ENCODE measurements at regions not wholly inside any gene's neighbourhood (a gene's known extent, or its start where the extent isn't known, plus 50 kb on each side); places are given as distances from the start of the nearest gene placed in this dataset.
"Not testable (repeated sequence)": the region's sequence is repeated elsewhere in the genome, so short reads cannot be mapped to it uniquely, and the experiment has no call there.

GRCh38 chr22:49006207-49007012, 821.3 kb downstream of the BRD1 start:
- Histone ChIP-seq H3K27ac (no peak overlapping the region), H3K27me3 (peaks cover 0 to 12% (median 0%) of the 10 kb centered on the region in 11 experiments; a peak in 4 of 22 replicates), H3K9ac (no peak overlapping the region), H3K36me3 (no peaks in the 10 kb centered on the region), H3K4me3 (no peak overlapping the region), H3K9me3 (replicated peaks in 1 of 11) (peaks cover 15 to 32% (median 23%) of the 10 kb centered on the region in 11 experiments), H3K4me2 (no peak overlapping the region), H4K20me1 (peaks cover 0 to 9% (median 0%) of the 10 kb centered on the region in 11 experiments; a peak in 2 of 22 replicates), H3K4me1 (no peaks in the 10 kb centered on the region)
- no peak for TF ChIP-seq Cebpa-rat (IDR thresholded peaks at IDR 0.05)

- Histone ChIP-seq H3K27ac (no peak overlapping the region), H3K27me3 (peaks cover 0 to 14% (median 0%) of the 10 kb centered on the region in 11 experiments; a peak in 4 of 22 replicates), H3K9ac (no peak overlapping the region), H3K4me2 (no peak overlapping the region), H4K20me1 (peaks cover 0 to 9% (median 0%) of the 10 kb centered on the region in 11 experiments; a peak in 2 of 22 replicates), H3K36me3 (no peaks in the 10 kb centered on the region), H3K9me3 (replicated peaks in 1 of 11) (peaks cover 18 to 39% (median 27%) of the 10 kb centered on the region in 11 experiments), H3K4me3 (no peak overlapping the region), H3K4me1 (peaks cover 0 to 2% (median 0%) of the 10 kb centered on the region in 10 experiments; a peak in 1 of 20 replicates)
- TF ChIP-seq Cebpa-rat (IDR thresholded peaks at IDR 0.05): no peak
These were observed 822.1 kb downstream of the BRD1 start for GRCh38 chr22:49005557-49005956.

- Histone ChIP-seq H3K9me3 (replicated peaks in 1 of 11) (peaks cover 18 to 39% (median 29%) of the 10 kb centered on the region in 11 experiments), H3K9ac (no peak overlapping the region), H3K27me3 (peaks cover 0 to 16% (median 0%) of the 10 kb centered on the region in 11 experiments; a peak in 4 of 22 replicates), H4K20me1 (peaks cover 0 to 9% (median 0%) of the 10 kb centered on the region in 11 experiments; a peak in 2 of 22 replicates), H3K4me3 (no peak overlapping the region), H3K36me3 (no peaks in the 10 kb centered on the region), H3K27ac (no peak overlapping the region), H3K4me2 (no peak overlapping the region), H3K4me1 (peaks cover 0 to 10% (median 0%) of the 10 kb centered on the region in 10 experiments; a peak in 2 of 20 replicates)
- no peak for TF ChIP-seq Cebpa-rat (IDR thresholded peaks at IDR 0.05)
These were observed 822.9 kb downstream of the BRD1 start for GRCh38 chr22:49004484-49005399.

- not testable (repeated sequence) for H3K27ac ChIP-seq, H3K4me1 ChIP-seq, H3K9ac ChIP-seq, H3K4me3 ChIP-seq, H4K20me1 ChIP-seq, H3K4me2 ChIP-seq, H3K36me3 ChIP-seq
- Histone ChIP-seq H3K27me3 (peaks cover 0 to 21% (median 0%) of the 10 kb centered on the region in 11 experiments; a peak in 4 of 22 replicates), H3K9me3 (replicated peaks in 1 of 11) (peaks cover 14 to 25% (median 19%) of the 10 kb centered on the region in 11 experiments)
These were observed 830.1 kb downstream of the BRD1 start for GRCh38 chr22:48997605-48998004.

GRCh38 chr22:48993655-48994054, 834.0 kb downstream of the BRD1 start:
- Histone ChIP-seq H3K4me3 (no peak overlapping the region), H3K27me3 (0 out of 22 replicates have a peak, but pooled peaks cover 0 to 2% (median 0%) of the 10 kb centered on the region in 11 experiments), H4K20me1 (no peaks in the 10 kb centered on the region), H3K9ac (no peak overlapping the region), H3K27ac (no peak overlapping the region), H3K9me3 (replicated peaks in 1 of 11) (no peaks in the 10 kb centered on the region), H3K4me1 (no peaks in the 10 kb centered on the region), H3K36me3 (no peaks in the 10 kb centered on the region), H3K4me2 (no peak overlapping the region)
- TF ChIP-seq Cebpa-rat (IDR thresholded peaks at IDR 0.05): no peak

GRCh38 chr22:48984639-48985038, 843.0 kb downstream of the BRD1 start:
- H3K4me3 ChIP-seq: no peak overlapping the region
- no peak for TF ChIP-seq Cebpa-rat (IDR thresholded peaks at IDR 0.05)
- no peaks in the 10 kb centered on the region for H3K36me3 ChIP-seq
- H3K27me3 ChIP-seq: no peaks in the 10 kb centered on the region
- H3K4me1 ChIP-seq: no peaks in the 10 kb centered on the region
- no peak overlapping the region for H3K4me2 ChIP-seq
- H3K9me3 ChIP-seq (replicated peaks in 1 of 11): no peaks in the 10 kb centered on the region; a peak in 1 of 22 replicates
- H3K9ac ChIP-seq: no peak overlapping the region
- no peak overlapping the region for H3K27ac ChIP-seq
- H4K20me1 ChIP-seq: no peaks in the 10 kb centered on the region; a peak in 1 of 22 replicates

- Histone ChIP-seq H3K4me3 (no peak overlapping the region), H3K27ac (no peak overlapping the region), H3K9ac (no peak overlapping the region), H3K36me3 (no peaks in the 10 kb centered on the region), H4K20me1 (no peaks in the 10 kb centered on the region; a peak in 1 of 22 replicates), H3K27me3 (no peaks in the 10 kb centered on the region), H3K4me2 (no peak overlapping the region), H3K4me1 (peaks cover 0 to 7% (median 4%) of the 10 kb centered on the region in 10 experiments; a peak in 10 of 20 replicates), H3K9me3 (replicated peaks in 1 of 11) (peaks cover 0 to 12% (median 5%) of the 10 kb centered on the region in 11 experiments; a peak in 13 of 22 replicates)
- no peak for TF ChIP-seq Cebpa-rat (IDR thresholded peaks at IDR 0.05)
These were observed 845.3 kb downstream of the BRD1 start for GRCh38 chr22:48982321-48982905.

- H3K4me2 ChIP-seq: no peak overlapping the region
- H3K4me3 ChIP-seq: no peak overlapping the region
- H3K4me1 ChIP-seq: peaks cover under 1 to 16% (median 12%) of the 10 kb centered on the region in 10 experiments; a peak in 17 of 20 replicates
- no peaks in the 10 kb centered on the region for H3K36me3 ChIP-seq
- no peaks in the 10 kb centered on the region; a peak in 1 of 22 replicates for H4K20me1 ChIP-seq
- H3K27me3 ChIP-seq: no peaks in the 10 kb centered on the region
- no peak for TF ChIP-seq Cebpa-rat (IDR thresholded peaks at IDR 0.05)
- H3K27ac ChIP-seq: no peak overlapping the region
- H3K9ac ChIP-seq: no peak overlapping the region
- H3K9me3 ChIP-seq (replicated peaks in 1 of 11): peaks cover 0 to 12% (median 5%) of the 10 kb centered on the region in 11 experiments; a peak in 13 of 22 replicates
These were observed 846.2 kb downstream of the BRD1 start for GRCh38 chr22:48981371-48982061.
